Epithelial cell of prostate (primary cell): ENCODE measurements at regions not wholly inside any gene's neighbourhood (a gene's known extent, or its start where the extent isn't known, plus 50 kb on each side); places are given as distances from the start of the nearest gene placed in this dataset.

Source experiments
- DNase-seq: peaks from one replicate; pipeline ENCODE4 v3.0.0-alpha.2; 2011; ENCODE audit warnings: low read depth, low spot score
- H3K27ac ChIP-seq: fragments of 450-650 bp; 2 replicates; pipeline ENCODE4 v1.5.1; 2017; ENCODE audit warnings: mild to moderate bottlenecking

- no peak for DNase-seq
- no peak overlapping the region for H3K27ac ChIP-seq
Measured at GRCh38 chr2:175500255-175500654, 318.7 kb upstream of the ATP5MC3 start.

DNA sequence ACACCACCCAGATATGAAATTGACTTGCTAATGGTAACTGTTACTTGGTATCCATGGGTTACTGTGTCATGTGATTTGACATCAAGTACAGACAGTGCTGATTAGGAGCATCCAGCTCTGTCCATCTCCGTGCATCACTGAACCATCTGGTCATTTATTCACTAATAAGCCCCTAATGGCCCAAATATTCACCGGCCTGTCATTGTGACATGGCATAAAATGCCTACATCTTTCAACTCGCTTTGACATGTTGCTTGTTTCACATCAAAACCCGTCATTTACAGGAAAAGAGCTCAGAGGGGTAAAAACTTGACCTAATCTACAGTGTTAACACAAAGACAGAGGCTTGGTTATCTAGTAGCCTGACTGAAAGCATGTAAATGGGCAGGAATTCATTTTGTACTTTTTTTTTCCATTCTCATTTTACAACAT lies 308.9 kb upstream of the ATP5MC3 start:
- no peak for DNase-seq
- H3K27ac ChIP-seq = no peak overlapping the region

DNA sequence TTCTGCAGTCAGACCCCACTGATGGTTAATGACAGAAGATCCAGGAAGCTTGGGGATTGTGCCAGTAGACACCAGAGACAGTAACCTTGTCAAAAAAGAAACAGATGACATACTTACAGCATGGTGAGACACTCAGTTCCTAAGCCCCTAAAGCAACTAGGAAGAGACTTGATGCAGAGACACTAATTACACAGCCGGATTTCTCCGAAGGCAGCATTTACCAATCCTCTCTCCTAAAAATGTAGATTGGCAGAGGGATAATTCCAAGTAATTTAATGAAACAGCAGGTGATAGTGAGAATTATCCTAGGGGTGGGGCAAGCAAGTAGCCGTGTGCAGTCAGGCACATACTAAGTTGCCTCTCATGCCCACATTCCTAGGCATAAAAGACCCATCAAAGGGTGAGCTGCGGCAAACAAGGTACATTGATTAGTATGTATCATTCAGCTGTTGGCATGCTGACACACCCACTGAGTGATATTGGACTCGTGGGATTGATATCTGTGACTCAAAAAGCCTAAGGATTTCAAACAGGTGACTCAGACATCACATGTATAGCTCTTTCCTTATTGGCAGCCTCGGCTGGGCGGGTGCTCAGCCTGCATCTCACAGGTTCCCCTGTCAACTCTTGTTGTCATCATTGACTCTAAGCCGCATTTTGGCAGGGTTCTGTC lies 296.7 kb upstream of the ATP5MC3 start:
- DNase-seq = no peak
- H3K27ac ChIP-seq = no peak overlapping the region

DNA sequence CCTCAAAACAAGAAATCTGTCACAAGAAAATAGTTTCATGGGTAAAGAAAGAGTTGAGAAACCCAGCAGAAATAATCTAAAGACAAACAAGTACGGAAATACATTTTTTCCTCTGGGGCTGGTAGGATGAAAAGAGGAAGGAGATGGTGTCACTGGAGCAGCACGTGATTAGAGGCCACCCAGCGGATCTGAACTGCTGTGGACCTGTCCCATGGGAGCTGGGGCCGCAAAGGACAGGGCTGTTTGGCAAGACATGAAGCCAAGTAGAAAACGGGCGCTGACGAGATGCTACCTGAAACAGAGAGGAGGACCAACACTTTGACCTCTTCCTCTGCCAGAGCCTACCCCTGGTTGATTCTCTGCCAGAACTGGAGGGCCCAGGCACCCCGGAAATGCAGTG lies 295.4 kb upstream of the ATP5MC3 start:
- H3K27ac ChIP-seq = no peak overlapping the region
- DNase-seq = no peak

DNA sequence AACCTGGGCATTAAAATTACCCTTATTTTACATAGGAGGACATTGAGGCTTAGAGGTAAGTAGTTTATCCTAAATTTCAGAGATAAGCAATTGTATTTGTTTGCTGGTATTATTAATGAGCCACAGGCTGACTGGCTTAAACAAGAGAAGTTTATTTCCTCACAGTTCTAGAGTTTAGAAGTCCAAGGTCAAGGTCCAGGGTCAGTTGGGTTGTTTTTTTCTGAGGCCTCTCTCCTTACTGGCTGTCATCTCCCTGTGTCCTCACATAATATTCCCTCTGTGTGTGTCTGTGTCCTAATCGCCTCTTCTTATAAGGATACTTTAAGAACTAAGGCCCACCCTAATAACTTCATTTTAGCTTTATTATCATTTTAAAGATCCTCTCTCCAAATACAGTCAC lies 294.9 kb upstream of the ATP5MC3 start:
- DNase-seq = no peak
- no peak overlapping the region for H3K27ac ChIP-seq

DNA sequence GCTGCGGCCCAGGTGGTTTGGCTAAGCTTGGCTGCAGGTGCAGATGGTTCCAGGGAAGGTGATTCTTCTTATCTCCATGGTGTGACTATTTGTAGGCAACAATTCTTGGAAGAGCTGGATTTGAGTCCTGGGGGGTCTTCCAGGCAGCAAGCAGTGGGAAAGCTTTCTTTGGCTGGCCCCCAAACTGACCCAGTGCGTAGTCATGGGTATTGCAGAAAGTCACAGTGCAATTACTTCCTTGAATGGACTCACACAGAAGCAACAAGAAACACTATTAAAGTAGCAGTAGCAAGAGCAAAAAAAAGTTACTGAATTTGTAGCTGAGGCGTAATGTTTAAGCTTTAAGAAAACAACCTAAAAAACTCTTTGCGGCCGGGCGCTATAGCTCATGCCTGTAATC lies 293.6 kb upstream of the ATP5MC3 start:
- no peak for DNase-seq
- H3K27ac ChIP-seq = no peak overlapping the region

DNA sequence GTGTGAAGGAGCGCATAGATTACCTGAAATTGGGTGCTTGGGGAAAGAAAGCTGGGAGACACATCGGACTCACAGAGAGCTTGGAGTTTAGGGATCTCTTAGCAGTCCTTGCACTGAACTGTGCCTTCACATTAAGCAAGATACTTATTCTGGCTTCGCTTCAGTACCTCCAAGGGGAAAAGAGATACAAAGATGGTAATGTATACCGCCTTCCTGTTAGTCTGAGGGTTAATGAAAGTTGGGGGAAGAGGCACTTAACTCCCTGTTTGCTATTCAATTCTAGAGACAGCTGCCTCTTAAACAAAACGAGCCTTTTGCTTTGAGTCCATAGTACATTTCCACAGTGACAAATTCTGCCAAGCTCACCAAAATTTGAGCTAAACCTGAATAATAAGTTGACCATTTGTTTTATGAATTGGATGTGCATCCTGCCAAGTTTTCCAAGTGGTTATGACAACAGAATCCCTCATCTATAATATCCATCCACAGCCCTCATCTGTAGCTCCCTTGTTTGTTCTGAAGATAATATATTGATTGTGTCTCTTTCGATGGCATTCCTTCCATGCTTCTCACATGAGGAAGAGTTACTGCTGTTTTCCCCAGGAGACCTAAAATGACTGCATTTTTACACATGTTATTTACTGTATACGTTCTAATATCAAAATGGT lies 287.1 kb upstream of the ATP5MC3 start:
- DNase-seq = no peak
- no peak overlapping the region for H3K27ac ChIP-seq

DNA sequence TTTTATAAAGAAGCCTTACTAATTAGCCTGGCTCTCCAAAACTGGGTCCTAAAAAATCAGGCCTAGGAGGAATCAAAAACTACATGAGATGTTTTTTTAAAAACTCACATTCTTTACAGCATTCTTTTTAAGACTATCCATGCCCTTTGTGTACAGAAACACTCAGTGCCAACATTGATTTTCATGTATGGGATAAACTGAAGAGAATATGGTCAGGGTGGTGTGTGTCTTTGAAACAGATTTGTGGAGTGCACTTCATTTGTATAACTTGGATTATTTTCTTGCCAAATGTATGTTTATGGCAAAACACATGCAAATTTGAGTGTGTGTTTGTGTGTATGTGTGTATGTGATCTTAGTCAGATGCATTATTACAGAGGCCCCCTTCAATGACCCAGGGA lies 283.6 kb upstream of the ATP5MC3 start:
- H3K27ac ChIP-seq = no peak overlapping the region

GRCh38 chr2:175464311-175464670 lies 282.8 kb upstream of the ATP5MC3 start:
- DNase-seq = no peak
- no peak overlapping the region for H3K27ac ChIP-seq

More for the DNA sequence above, 283.6 kb upstream of the ATP5MC3 start:
- no peak for DNase-seq

GRCh38 chr2:175463589-175464310 lies 282.2 kb upstream of the ATP5MC3 start:
- H3K27ac ChIP-seq = no peak overlapping the region
- no peak for DNase-seq

GRCh38 chr2:175463169-175463568 lies 281.7 kb upstream of the ATP5MC3 start:
- no peak overlapping the region for H3K27ac ChIP-seq
- no peak for DNase-seq

- H3K27ac ChIP-seq = no peak overlapping the region
- no peak for DNase-seq
Measured at GRCh38 chr2:175462246-175462645, 280.7 kb upstream of the ATP5MC3 start.

DNA sequence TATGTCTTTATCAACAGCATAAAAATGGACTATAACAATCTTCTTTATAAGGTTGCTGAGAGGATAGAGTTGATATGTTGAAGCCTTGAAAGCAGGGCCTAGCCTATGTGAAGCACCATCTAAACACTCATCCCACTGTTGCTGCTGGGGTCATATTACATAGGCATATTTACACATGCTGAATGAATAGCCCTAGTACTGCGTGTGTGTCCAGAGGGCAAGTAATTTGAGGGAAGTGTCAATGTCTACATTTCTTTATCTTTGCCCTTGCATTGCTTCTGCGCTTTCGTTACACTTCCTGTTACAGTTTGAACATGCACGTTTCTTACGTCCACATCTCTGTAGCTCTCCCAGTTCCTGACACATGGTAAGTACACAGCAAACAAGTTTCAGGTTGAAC lies 280.3 kb upstream of the ATP5MC3 start:
- no peak for DNase-seq

GRCh38 chr2:175457895-175458448 lies 276.5 kb upstream of the ATP5MC3 start:
- DNase-seq = no peak

More for the DNA sequence above, 280.3 kb upstream of the ATP5MC3 start:
- H3K27ac ChIP-seq = no peak overlapping the region

DNA sequence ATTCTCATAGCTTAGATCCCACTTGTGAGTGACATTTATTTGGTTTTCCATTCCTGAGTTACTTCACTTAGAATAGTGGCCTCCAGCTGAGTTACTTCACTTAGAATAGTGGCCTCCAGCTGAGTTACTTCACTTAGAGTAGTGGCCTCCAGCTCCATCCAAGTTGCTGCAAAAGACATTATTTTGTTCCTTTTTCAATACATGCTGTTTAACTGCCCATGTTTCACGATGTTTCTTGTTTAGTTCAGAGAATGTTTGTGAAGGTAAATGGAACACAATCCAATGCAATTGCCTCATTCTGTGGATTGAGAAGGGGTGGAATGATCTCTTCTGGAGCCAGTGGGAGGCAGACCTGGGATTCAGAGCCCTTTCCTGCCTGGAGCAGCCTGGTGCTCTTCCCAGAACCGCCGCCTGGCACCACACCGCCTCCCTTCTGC lies 273.5 kb upstream of the ATP5MC3 start:
- H3K27ac ChIP-seq = no peak overlapping the region
- no peak for DNase-seq

More at GRCh38 chr2:175457895-175458448, 276.5 kb upstream of the ATP5MC3 start:
- no peak overlapping the region for H3K27ac ChIP-seq

DNA sequence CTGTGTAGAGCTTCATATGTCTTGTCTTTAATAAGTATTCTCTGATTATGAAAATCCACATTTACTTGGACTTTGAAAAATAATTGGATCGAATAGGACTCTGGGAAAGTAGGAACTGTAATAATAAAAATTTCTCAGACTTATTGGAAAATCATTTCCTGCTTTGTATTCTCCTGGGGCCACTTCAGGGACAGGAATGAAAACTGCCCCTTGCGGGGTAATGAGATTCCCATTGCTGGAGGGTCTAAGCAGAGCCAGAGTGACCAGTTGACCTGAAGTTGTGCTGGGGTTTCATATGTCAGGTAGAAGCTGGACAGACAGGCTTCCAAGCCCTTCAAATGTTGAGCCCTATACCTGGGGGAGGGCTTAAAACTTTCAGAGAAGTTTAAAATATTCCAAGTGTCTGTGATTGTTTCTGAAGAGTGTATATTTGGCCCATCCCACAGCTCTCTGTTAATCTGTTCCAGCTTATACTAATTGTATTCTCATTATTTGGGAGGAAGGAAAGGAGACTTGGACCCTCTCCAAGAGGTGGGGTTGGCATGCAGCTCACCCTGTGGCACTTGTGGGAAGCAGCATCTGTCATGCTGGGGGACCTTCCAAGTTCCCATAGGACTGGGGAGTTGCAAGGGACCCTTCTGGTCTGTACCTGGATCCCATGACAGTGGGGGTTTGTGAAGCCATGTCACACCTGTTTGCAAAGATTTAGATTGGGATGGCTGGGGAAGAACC lies 268.7 kb upstream of the ATP5MC3 start:
- H3K27ac ChIP-seq = no peak overlapping the region
- no peak for DNase-seq

- no peak for DNase-seq
- H3K27ac ChIP-seq = no peak overlapping the region
Measured at GRCh38 chr2:175449616-175450015, 268.1 kb upstream of the ATP5MC3 start.

- no peak overlapping the region for H3K27ac ChIP-seq
- no peak for DNase-seq
Measured at GRCh38 chr2:175446201-175446600, 264.7 kb upstream of the ATP5MC3 start.

GRCh38 chr2:175445281-175445680 lies 263.8 kb upstream of the ATP5MC3 start:
- H3K27ac ChIP-seq = no peak overlapping the region
- no peak for DNase-seq

GRCh38 chr2:175442441-175442840 lies 260.9 kb upstream of the ATP5MC3 start:
- no peak for DNase-seq
- no peak overlapping the region for H3K27ac ChIP-seq
